Heart left ventricle (tissue), 16 donors: ENCODE measurements at regions not wholly inside any gene's neighbourhood (a gene's known extent, or its start where the extent isn't known, plus 50 kb on each side); places are given as distances from the start of the nearest gene placed in this dataset.
"Not testable (repeated sequence)": the region's sequence is repeated elsewhere in the genome, so short reads cannot be mapped to it uniquely, and the experiment has no call there.

ENCODE experiments used
- ATAC-seq, 4 donors: fragments of 200-7000 bp; cut with Tn5 transposase; one replicate each; pipeline ENCODE4 v1.9.1; 2020 to 2022; ENCODE audit warnings: moderate library complexity in 4 of 4, mild to moderate bottlenecking in 3 of 4, moderate number of reproducible peaks in 1 of 4
- DNase-seq, 5 donors: peaks; one replicate each; pipeline ENCODE4 v3.0.0-alpha.2; 2020
- H3K27ac ChIP-seq, 12 donors: fragments of 200-600 bp; sonication (generic) in 4 of 12; one replicate each; pipeline versions ENCODE4 v1.5.0 to v1.8.0; 2016 to 2022; ENCODE audit warnings: mild to moderate bottlenecking in 2 of 12
- H3K27me3 ChIP-seq, 9 donors: fragments of 200-600 bp; sonication (generic) in 2 of 9; one replicate each; pipeline versions ENCODE4 v1.5.1 to v1.8.0; 2016 to 2022; ENCODE audit warnings: mild to moderate bottlenecking in 3 of 9
- H3K36me3 ChIP-seq, 9 donors: fragments of 200-600 bp; sonication (generic) in 2 of 9; one replicate each; pipeline versions ENCODE4 v1.5.0 to v1.8.0; 2018 to 2022; ENCODE audit warnings: mild to moderate bottlenecking in 2 of 9
- H3K4me1 ChIP-seq, 12 donors: fragments of 200-600 bp; sonication (generic) in 4 of 12; one replicate each; pipeline versions ENCODE4 v1.5.0 to v1.8.0; 2016 to 2022; ENCODE audit warnings: mild to moderate bottlenecking in 3 of 12
- H3K4me3 ChIP-seq, 12 donors: fragments of 200-600 bp; sonication (generic) in 4 of 12; one replicate each; pipeline versions ENCODE4 v1.5.0 to v1.8.0; 2017 to 2022; ENCODE audit warnings: mild to moderate bottlenecking in 9 of 12, moderate library complexity in 4 of 12
- H3K9me3 ChIP-seq, 12 donors: fragments of 200-600 bp; sonication (generic) in 4 of 12; one replicate each; pipeline versions ENCODE4 v1.5.0 to v1.8.0; 2016 to 2022; ENCODE audit warnings: mild to moderate bottlenecking in 1 of 12
- POLR2A ChIP-seq, 2 donors: fragments of 450-650 bp; IDR thresholded peaks; one replicate each; pipeline ENCODE4 v1.6.1; 2017; ENCODE audit warnings: antibody characterized with exemption in 2 of 2, mild to moderate bottlenecking in 2 of 2, moderate library complexity in 2 of 2
- WGBS, 4 donors: extraction: QIAGEN DNeasy Blood & Tissue Kit in 2 of 4; methylation state at CpG; one replicate each; pipeline versions ENCODE4 v1.1.5 to v1.1.7; 2013 to 2018; 5-methylcytosine and 5-hydroxymethylcytosine counted together
- intact Hi-C, 10 donors: fragments of 100-400 bp; cut with DNase I; formaldehyde crosslinking; loops; one replicate each; pipeline versions ENCODE4 v1.11.1 to v1.14.2; 2022
- TF ChIP-seq, protein P1 (sequence below), 12 donors: fragments of 200-600 bp; sonication (generic) in 4 of 12; IDR thresholded peaks; one replicate each; pipeline versions ENCODE4 v1.5.0 to v1.8.0; 2018 to 2022; ENCODE audit warnings: antibody characterized with exemption in 12 of 12, mild to moderate bottlenecking in 5 of 12
- donor health status: ischemic (EF 13 %, LVEDD 7.1; RV severe dilation, severe dysfunction).
- donor health status: healthy with polysubstance abuse.
- donor health status: DM: no; HTN: yes; CAD: no.
- donor health status: DM: no; HTN: no; CAD: no.
- donor health status: ischemic (EF 25% LVEDD 6.9; RV normal size, moderate dysfunction).
- donor health status: ischemic (EF 25% LVEDD 5.7; RV mildly dilated, moderate dysfunction).
- donor health status: healthy.
- donor health status: DM: yes; HTN: yes; CAD: no.
- donor health status: ischemic (EF 35%, LVEDD 5.7; RV mildly dilated, moderate dysfunction).
- donor health status: nonischemic (EF 11% LVEDD 7.7; RV severe dilation, severe dysfunction).
- donor health status: DM: yes; HTN: yes; CAD: no.
- donor health status: PGD.
- donor health status: ischemic (EF 29% LVEDD 5.4; RV normal size, mild dysfunction).
- donor health status: nonischemic (EF 23%, LVEDD 6.1; RV moderate dilation, normal function).

GRCh38 chr2:208892203-208892602 is 485.6 kb downstream of the PTH2R start:
- TF ChIP-seq POLR2A (IDR thresholded peaks at IDR 0.05) = no peak
- TF ChIP-seq, protein P1, sequence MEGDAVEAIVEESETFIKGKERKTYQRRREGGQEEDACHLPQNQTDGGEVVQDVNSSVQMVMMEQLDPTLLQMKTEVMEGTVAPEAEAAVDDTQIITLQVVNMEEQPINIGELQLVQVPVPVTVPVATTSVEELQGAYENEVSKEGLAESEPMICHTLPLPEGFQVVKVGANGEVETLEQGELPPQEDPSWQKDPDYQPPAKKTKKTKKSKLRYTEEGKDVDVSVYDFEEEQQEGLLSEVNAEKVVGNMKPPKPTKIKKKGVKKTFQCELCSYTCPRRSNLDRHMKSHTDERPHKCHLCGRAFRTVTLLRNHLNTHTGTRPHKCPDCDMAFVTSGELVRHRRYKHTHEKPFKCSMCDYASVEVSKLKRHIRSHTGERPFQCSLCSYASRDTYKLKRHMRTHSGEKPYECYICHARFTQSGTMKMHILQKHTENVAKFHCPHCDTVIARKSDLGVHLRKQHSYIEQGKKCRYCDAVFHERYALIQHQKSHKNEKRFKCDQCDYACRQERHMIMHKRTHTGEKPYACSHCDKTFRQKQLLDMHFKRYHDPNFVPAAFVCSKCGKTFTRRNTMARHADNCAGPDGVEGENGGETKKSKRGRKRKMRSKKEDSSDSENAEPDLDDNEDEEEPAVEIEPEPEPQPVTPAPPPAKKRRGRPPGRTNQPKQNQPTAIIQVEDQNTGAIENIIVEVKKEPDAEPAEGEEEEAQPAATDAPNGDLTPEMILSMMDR (IDR thresholded peaks at IDR 0.05) = no peak
- H3K27me3 ChIP-seq = no peaks in the 10 kb centered on the region
- no peak overlapping the region for H3K4me3 ChIP-seq
- DNase-seq (no peak), ATAC-seq (no peak)
- peaks cover 0 to 6% (median 0%) of the 10 kb centered on the region in 12 donors for H3K4me1 ChIP-seq
- H3K36me3 ChIP-seq = no peaks in the 10 kb centered on the region
- no peak overlapping the region for H3K27ac ChIP-seq
- intact Hi-C loops = no loop called here
- H3K9me3 ChIP-seq = no peaks in the 10 kb centered on the region

- Histone ChIP-seq H3K27me3 (no peaks in the 10 kb centered on the region), H3K36me3 (no peaks in the 10 kb centered on the region), H3K4me3 (no peak overlapping the region), H3K4me1 (no peaks in the 10 kb centered on the region), H3K27ac (no peak overlapping the region), H3K9me3 (peaks cover 0 to 6% (median 0%) of the 10 kb centered on the region in 12 donors)
- WGBS, 4 donors = 79 to 89% (median 86%) methylated on average over 1 of the region's 1 CpG; no CpG with 5 or more reads in 1 of the 4 donors
- ATAC-seq = no peak
- DNase-seq = no peak
- intact Hi-C loops = no loop called here
- TF ChIP-seq POLR2A (IDR thresholded peaks at IDR 0.05) = no peak
- TF ChIP-seq, protein P1 (IDR thresholded peaks at IDR 0.05) = no peak
Observed at GRCh38 chr2:208906330-208906729, 499.7 kb downstream of the PTH2R start.

GRCh38 chr2:208915401-208915800 is 508.4 kb upstream of the MAP2 start:
- TF ChIP-seq POLR2A (IDR thresholded peaks at IDR 0.05) = no peak
- TF ChIP-seq, protein P1 (IDR thresholded peaks at IDR 0.05) = no peak
- DNase-seq (no peak), ATAC-seq (no peak)
- no peaks in the 10 kb centered on the region for H3K27me3 ChIP-seq
- H3K36me3 ChIP-seq = no peaks in the 10 kb centered on the region
- H3K9me3 ChIP-seq = no peaks in the 10 kb centered on the region
- intact Hi-C loops = no loop called here
- H3K27ac ChIP-seq = no peak overlapping the region
- H3K4me1 ChIP-seq = no peaks in the 10 kb centered on the region
- 82 to 90% (median 85%) methylated on average over 4 of the region's 4 CpGs for WGBS, 4 donors
- H3K4me3 ChIP-seq = no peak overlapping the region

DNA sequence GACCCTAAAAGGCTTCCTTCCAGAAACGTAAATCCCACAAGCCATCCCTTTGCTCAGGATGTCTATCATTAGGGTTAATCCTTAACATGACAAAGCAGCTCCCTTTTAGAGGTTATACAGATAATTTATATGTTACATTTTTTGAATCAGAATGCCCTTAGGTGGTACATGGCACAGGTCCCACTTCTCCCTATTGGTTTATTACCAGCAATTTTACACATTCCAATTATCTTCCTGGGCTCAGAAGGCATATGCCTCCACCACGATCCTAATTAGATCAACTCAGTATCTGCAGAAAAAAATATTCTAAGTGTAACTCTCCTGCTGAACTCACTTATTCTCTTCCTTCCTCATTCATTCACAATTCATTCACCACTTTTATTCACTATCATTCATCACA is 507.0 kb upstream of the MAP2 start:
- no peak for DNase-seq
- 63 to 71% (median 68%) methylated on average over 2 of the region's 2 CpGs for WGBS, 4 donors
- Histone ChIP-seq H3K4me1 (no peaks in the 10 kb centered on the region), H3K27me3 (no peaks in the 10 kb centered on the region), H3K4me3 (no peak overlapping the region), H3K36me3 (no peaks in the 10 kb centered on the region), H3K27ac (no peak overlapping the region), H3K9me3 (peaks cover 0 to 10% (median 0%) of the 10 kb centered on the region in 12 donors)
- TF ChIP-seq POLR2A (IDR thresholded peaks at IDR 0.05) = no peak
- TF ChIP-seq, protein P1 (IDR thresholded peaks at IDR 0.05) = no peak
- ATAC-seq = no peak
- intact Hi-C loops = no loop called here

DNA sequence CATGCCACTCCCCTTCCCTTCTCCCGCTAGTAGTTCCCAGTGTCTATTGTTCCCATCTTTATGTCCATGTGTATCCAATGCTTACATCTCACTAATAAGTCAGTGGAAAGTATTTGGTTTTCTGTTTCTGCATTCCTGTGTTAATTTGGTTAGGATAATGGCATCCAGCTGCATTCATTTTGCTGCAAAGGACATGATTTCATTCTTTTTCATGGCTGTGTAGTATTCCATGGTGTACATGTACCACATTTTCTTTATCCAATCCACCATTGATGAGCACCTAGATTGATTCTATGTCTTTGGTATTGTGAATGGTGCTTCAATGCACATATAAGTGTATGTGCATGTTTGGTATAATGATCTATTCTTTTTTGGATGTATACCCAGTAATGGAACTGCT is 502.5 kb upstream of the MAP2 start:
- 93 to 98% (median 97%) methylated on average over 1 of the region's 1 CpG for WGBS, 4 donors
- intact Hi-C loops, ATAC-seq: not testable (repeated sequence)

More for the DNA sequence above, 502.5 kb upstream of the MAP2 start:
- not testable (repeated sequence) for H3K27me3 ChIP-seq, H3K4me1 ChIP-seq, DNase-seq, H3K36me3 ChIP-seq, H3K4me3 ChIP-seq, H3K27ac ChIP-seq
- peaks cover 0 to 22% (median 0%) of the 10 kb centered on the region in 12 donors for H3K9me3 ChIP-seq
